Immature natural killer cell (primary cell): ENCODE measurements at regions not wholly inside any gene's neighbourhood (a gene's known extent, or its start where the extent isn't known, plus 50 kb on each side); places are given as distances from the start of the nearest gene placed in this dataset.

Source experiments
- DNase-seq, 3 donors: peaks; one replicate each; pipeline ENCODE4 v3.0.0; 2022; ENCODE audit warnings: mixed read lengths in 1 of 3
- H3K27ac Mint-ChIP-seq, 6 donors: one replicate each; pipeline ENCODE4 v1.8.0; 2020; ENCODE audit warnings: mixed read lengths in 6 of 6, mild to moderate bottlenecking in 5 of 6, inconsistent platforms in 4 of 6, moderate library complexity in 3 of 6
- H3K27me3 Mint-ChIP-seq, 3 donors: one replicate each; pipeline ENCODE4 v1.8.0; 2020 to 2021; ENCODE audit warnings: low read depth in 3 of 3, mild to moderate bottlenecking in 3 of 3, mixed read lengths in 3 of 3, moderate library complexity in 3 of 3, inconsistent platforms in 1 of 3
- H3K36me3 Mint-ChIP-seq, 3 donors: one replicate each; pipeline ENCODE4 v1.8.0; 2020; ENCODE audit warnings: mixed read lengths in 3 of 3, inconsistent platforms in 2 of 3, mild to moderate bottlenecking in 2 of 3
- H3K4me1 Mint-ChIP-seq, 2 donors: one replicate each; pipeline ENCODE4 v1.8.0; 2020; ENCODE audit warnings: inconsistent platforms in 2 of 2, mild to moderate bottlenecking in 2 of 2, mixed read lengths in 2 of 2, moderate library complexity in 1 of 2
- H3K4me3 Mint-ChIP-seq, 5 donors: one replicate each; pipeline ENCODE4 v1.8.0; 2020; ENCODE audit warnings: mild to moderate bottlenecking in 5 of 5, mixed read lengths in 5 of 5, inconsistent platforms in 3 of 5, moderate library complexity in 3 of 5
- H3K9me3 Mint-ChIP-seq, 6 donors: one replicate each; pipeline ENCODE4 v1.8.0; 2020; ENCODE audit warnings: mild to moderate bottlenecking in 6 of 6, mixed read lengths in 6 of 6, inconsistent platforms in 4 of 6, moderate library complexity in 3 of 6

GRCh38 chr6:40075056-40075590 is 140.9 kb upstream of the MOCS1 start:
- H3K36me3 Mint-ChIP-seq, result no peaks in the 10 kb centered on the region
- H3K4me3 Mint-ChIP-seq, result no peak overlapping the region
- peaks cover 2 to 16% (median 4%) of the 10 kb centered on the region in 3 donors for H3K27me3 Mint-ChIP-seq
- H3K4me1 Mint-ChIP-seq, result no peaks in the 10 kb centered on the region
- peaks cover 0 to 3% (median under 1%) of the 10 kb centered on the region in 6 donors for H3K9me3 Mint-ChIP-seq
- no peak overlapping the region for H3K27ac Mint-ChIP-seq
- no peak for DNase-seq

GRCh38 chr6:40074306-40075055 is 140.2 kb upstream of the MOCS1 start:
- Mint-ChIP-seq H3K4me3 (no peak overlapping the region), H3K27me3 (peaks cover 2 to 13% (median 3%) of the 10 kb centered on the region in 3 donors), H3K36me3 (no peaks in the 10 kb centered on the region), H3K9me3 (peaks cover 0 to 3% (median under 1%) of the 10 kb centered on the region in 6 donors), H3K27ac (no peak overlapping the region), H3K4me1 (no peaks in the 10 kb centered on the region)
- DNase-seq, result no peak

- H3K9me3 Mint-ChIP-seq, result peaks cover 0 to 5% (median 0%) of the 10 kb centered on the region in 6 donors
- H3K4me1 Mint-ChIP-seq, result no peaks in the 10 kb centered on the region
- no peak overlapping the region for H3K27ac Mint-ChIP-seq
- DNase-seq, result no peak
- H3K36me3 Mint-ChIP-seq, result no peaks in the 10 kb centered on the region
- peaks cover 0 to 4% (median 2%) of the 10 kb centered on the region in 3 donors for H3K27me3 Mint-ChIP-seq
- no peak overlapping the region for H3K4me3 Mint-ChIP-seq
Observed at GRCh38 chr6:40066372-40066771, 132.1 kb upstream of the MOCS1 start.

- H3K36me3 Mint-ChIP-seq, result no peaks in the 10 kb centered on the region
- peaks cover 0 to 5% (median 4%) of the 10 kb centered on the region in 3 donors for H3K27me3 Mint-ChIP-seq
- H3K4me1 Mint-ChIP-seq, result no peaks in the 10 kb centered on the region
- peaks cover 0 to 8% (median 0%) of the 10 kb centered on the region in 6 donors for H3K9me3 Mint-ChIP-seq
- no peak for DNase-seq
- no peak overlapping the region for H3K27ac Mint-ChIP-seq
- H3K4me3 Mint-ChIP-seq, result no peak overlapping the region
Observed at GRCh38 chr6:40056865-40057264, 122.6 kb upstream of the MOCS1 start.

GRCh38 chr6:40054602-40055001 is 120.3 kb upstream of the MOCS1 start:
- Mint-ChIP-seq H3K27ac (no peak overlapping the region), H3K9me3 (peaks cover 0 to 9% (median 0%) of the 10 kb centered on the region in 6 donors), H3K4me1 (no peaks in the 10 kb centered on the region)

GRCh38 chr6:40054186-40054585 is 119.9 kb upstream of the MOCS1 start:
- Mint-ChIP-seq H3K36me3 (no peaks in the 10 kb centered on the region), H3K4me1 (no peaks in the 10 kb centered on the region), H3K9me3 (peaks cover 0 to 9% (median 0%) of the 10 kb centered on the region in 6 donors), H3K4me3 (no peak overlapping the region), H3K27ac (no peak overlapping the region), H3K27me3 (peaks cover 0 to 8% (median 4%) of the 10 kb centered on the region in 3 donors)
- no peak for DNase-seq

More at GRCh38 chr6:40054602-40055001, 120.3 kb upstream of the MOCS1 start:
- no peak for DNase-seq
- H3K27me3 Mint-ChIP-seq, result peaks cover 0 to 8% (median 5%) of the 10 kb centered on the region in 3 donors
- H3K36me3 Mint-ChIP-seq, result no peaks in the 10 kb centered on the region
- no peak overlapping the region for H3K4me3 Mint-ChIP-seq

- no peak for DNase-seq
- Mint-ChIP-seq H3K4me1 (no peaks in the 10 kb centered on the region), H3K27me3 (peaks cover 0 to 4% (median 4%) of the 10 kb centered on the region in 3 donors), H3K27ac (no peak overlapping the region), H3K9me3 (peaks cover 0 to 4% (median 0%) of the 10 kb centered on the region in 6 donors), H3K36me3 (no peaks in the 10 kb centered on the region), H3K4me3 (no peak overlapping the region)
Observed at GRCh38 chr6:40049128-40049527, 114.9 kb upstream of the MOCS1 start.

- Mint-ChIP-seq H3K36me3 (no peaks in the 10 kb centered on the region), H3K27ac (no peak overlapping the region), H3K4me1 (no peaks in the 10 kb centered on the region), H3K4me3 (no peak overlapping the region), H3K27me3 (peaks cover 0 to 8% (median 4%) of the 10 kb centered on the region in 3 donors), H3K9me3 (no peaks in the 10 kb centered on the region)
- no peak for DNase-seq
Observed at GRCh38 chr6:40044196-40044595, 109.9 kb upstream of the MOCS1 start.

GRCh38 chr6:40042232-40042631 is 108.0 kb upstream of the MOCS1 start:
- no peak overlapping the region for H3K27ac Mint-ChIP-seq
- no peaks in the 10 kb centered on the region for H3K4me1 Mint-ChIP-seq
- H3K9me3 Mint-ChIP-seq, result no peaks in the 10 kb centered on the region
- H3K4me3 Mint-ChIP-seq, result no peak overlapping the region
- no peak for DNase-seq
- H3K27me3 Mint-ChIP-seq, result peaks cover 0 to 12% (median 4%) of the 10 kb centered on the region in 3 donors
- no peaks in the 10 kb centered on the region for H3K36me3 Mint-ChIP-seq

- Mint-ChIP-seq H3K9me3 (peaks cover 0 to 3% (median 0%) of the 10 kb centered on the region in 6 donors), H3K36me3 (no peaks in the 10 kb centered on the region), H3K27me3 (peaks cover 0 to 14% (median 4%) of the 10 kb centered on the region in 3 donors), H3K4me1 (no peaks in the 10 kb centered on the region), H3K4me3 (no peak overlapping the region), H3K27ac (no peak overlapping the region)
- no peak for DNase-seq
Observed at GRCh38 chr6:40039042-40039441, 104.8 kb upstream of the MOCS1 start.

- no peak for DNase-seq
- no peak overlapping the region for H3K4me3 Mint-ChIP-seq
- peaks cover 0 to 3% (median 0%) of the 10 kb centered on the region in 6 donors for H3K9me3 Mint-ChIP-seq
- no peak overlapping the region for H3K27ac Mint-ChIP-seq
- H3K36me3 Mint-ChIP-seq, result no peaks in the 10 kb centered on the region
- H3K4me1 Mint-ChIP-seq, result no peaks in the 10 kb centered on the region
- peaks cover 0 to 14% (median 4%) of the 10 kb centered on the region in 3 donors for H3K27me3 Mint-ChIP-seq
Observed at GRCh38 chr6:40038626-40039025, 104.4 kb upstream of the MOCS1 start.

- no peaks in the 10 kb centered on the region for H3K4me1 Mint-ChIP-seq
- no peaks in the 10 kb centered on the region for H3K36me3 Mint-ChIP-seq
- H3K9me3 Mint-ChIP-seq, result peaks cover 0 to 3% (median 0%) of the 10 kb centered on the region in 6 donors
- H3K27me3 Mint-ChIP-seq, result peaks cover 1 to 17% (median 4%) of the 10 kb centered on the region in 3 donors
- no peak overlapping the region for H3K4me3 Mint-ChIP-seq
- DNase-seq, result no peak
- no peak overlapping the region for H3K27ac Mint-ChIP-seq
Observed at GRCh38 chr6:40037271-40037670, 103.0 kb upstream of the MOCS1 start.

GRCh38 chr6:40036186-40036585 is 101.9 kb upstream of the MOCS1 start:
- no peak for DNase-seq
- Mint-ChIP-seq H3K36me3 (no peaks in the 10 kb centered on the region), H3K4me1 (no peaks in the 10 kb centered on the region), H3K9me3 (peaks cover 0 to 3% (median 0%) of the 10 kb centered on the region in 6 donors), H3K27ac (no peak overlapping the region), H3K4me3 (no peak overlapping the region), H3K27me3 (peaks cover 0 to 13% (median 1%) of the 10 kb centered on the region in 3 donors)

- Mint-ChIP-seq H3K4me3 (no peak overlapping the region), H3K27ac (no peak overlapping the region), H3K9me3 (no peaks in the 10 kb centered on the region), H3K27me3 (peaks cover 1 to 18% (median 1%) of the 10 kb centered on the region in 3 donors), H3K4me1 (no peaks in the 10 kb centered on the region), H3K36me3 (no peaks in the 10 kb centered on the region)
- no peak for DNase-seq
Observed at GRCh38 chr6:40028449-40028848, 94.2 kb upstream of the MOCS1 start.
